ENCODE measurements at regions not wholly inside any gene's neighbourhood (a gene's known extent, or its start where the extent isn't known, plus 50 kb on each side); places are given as distances from the start of the nearest gene placed in this dataset.
"Not testable (repeated sequence)": the region's sequence is repeated elsewhere in the genome, so short reads cannot be mapped to it uniquely, and the experiment has no call there.

GRCh38 chr9:63335286-63335685, 1949.7 kb downstream of the FOXD4L5 start:
- H3K9ac ChIP-seq (ENCODE audit: low read length); H3K27ac ChIP-seq (ENCODE audit: low read depth, low read length); H3K9me3 ChIP-seq (ENCODE audit: control insufficient read depth, insufficient read depth, low read depth, low read length); H3K4me3 ChIP-seq (ENCODE audit: low read depth, low read length); H3K36me3 ChIP-seq (ENCODE audit: control insufficient read depth, insufficient read depth, low read length); H3K4me1 ChIP-seq (ENCODE audit: control insufficient read depth, insufficient read depth, low read length): not testable (repeated sequence)
- peaks cover 13% of the 10 kb centered on the region for H3K27me3 ChIP-seq (ENCODE audit: control insufficient read depth, insufficient read depth, low read length)

DNA sequence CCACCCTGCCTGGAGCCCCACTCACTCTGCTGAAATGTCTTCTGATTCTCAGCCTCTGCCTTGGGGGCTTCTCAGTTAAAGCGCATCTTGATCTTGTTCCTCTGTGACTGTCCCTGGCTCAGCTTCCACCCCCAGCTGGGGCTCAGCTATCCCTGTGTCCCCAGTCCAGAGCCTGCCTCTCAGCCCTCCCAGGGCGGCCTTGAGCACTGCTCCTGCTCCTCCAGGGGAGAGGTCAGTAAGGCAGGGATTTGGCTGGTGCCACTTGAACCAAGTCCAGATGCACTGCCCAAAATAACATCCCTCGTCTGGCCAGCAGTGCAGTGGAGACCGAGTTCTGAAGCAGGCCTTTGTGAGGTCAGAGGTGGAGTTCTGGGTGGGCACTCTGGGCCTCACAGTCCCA, 1950.8 kb downstream of the FOXD4L5 start:
- not testable (repeated sequence) for H3K4me3 ChIP-seq (ENCODE audit: low read depth, low read length); H3K4me1 ChIP-seq (ENCODE audit: control insufficient read depth, insufficient read depth, low read length); H3K27ac ChIP-seq (ENCODE audit: low read depth, low read length); H3K9ac ChIP-seq (ENCODE audit: low read length); H3K9me3 ChIP-seq (ENCODE audit: control insufficient read depth, insufficient read depth, low read depth, low read length); H3K36me3 ChIP-seq (ENCODE audit: control insufficient read depth, insufficient read depth, low read length)
- H3K27me3 ChIP-seq (ENCODE audit: control insufficient read depth, insufficient read depth, low read length), result peaks cover 19% of the 10 kb centered on the region

DNA sequence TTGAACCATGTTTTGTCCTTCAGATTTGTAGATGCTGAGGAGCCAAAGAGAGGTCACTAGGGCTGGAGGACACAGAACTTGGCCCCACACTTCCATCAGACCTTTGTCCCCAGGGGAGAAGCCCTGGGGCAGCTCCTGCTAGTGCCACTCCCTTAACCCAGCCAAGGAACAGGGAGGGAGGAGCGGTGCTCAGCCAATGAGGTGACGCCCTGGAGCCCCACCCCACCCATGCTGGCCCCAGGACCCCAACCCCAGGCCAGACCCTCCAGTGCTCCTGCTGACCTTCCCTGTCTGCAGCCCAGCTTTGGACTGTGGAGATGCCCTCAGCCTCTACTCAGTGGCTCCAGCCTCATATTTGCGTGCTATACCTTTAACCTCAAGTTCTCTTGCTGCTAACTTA, 1951.9 kb downstream of the FOXD4L5 start:
- H3K36me3 ChIP-seq (ENCODE audit: control insufficient read depth, insufficient read depth, low read length); H3K4me1 ChIP-seq (ENCODE audit: control insufficient read depth, insufficient read depth, low read length); H3K27ac ChIP-seq (ENCODE audit: low read depth, low read length); H3K4me3 ChIP-seq (ENCODE audit: low read depth, low read length); H3K9ac ChIP-seq (ENCODE audit: low read length); H3K9me3 ChIP-seq (ENCODE audit: control insufficient read depth, insufficient read depth, low read depth, low read length): not testable (repeated sequence)
- peaks cover 16% of the 10 kb centered on the region for H3K27me3 ChIP-seq (ENCODE audit: control insufficient read depth, insufficient read depth, low read length)

DNA sequence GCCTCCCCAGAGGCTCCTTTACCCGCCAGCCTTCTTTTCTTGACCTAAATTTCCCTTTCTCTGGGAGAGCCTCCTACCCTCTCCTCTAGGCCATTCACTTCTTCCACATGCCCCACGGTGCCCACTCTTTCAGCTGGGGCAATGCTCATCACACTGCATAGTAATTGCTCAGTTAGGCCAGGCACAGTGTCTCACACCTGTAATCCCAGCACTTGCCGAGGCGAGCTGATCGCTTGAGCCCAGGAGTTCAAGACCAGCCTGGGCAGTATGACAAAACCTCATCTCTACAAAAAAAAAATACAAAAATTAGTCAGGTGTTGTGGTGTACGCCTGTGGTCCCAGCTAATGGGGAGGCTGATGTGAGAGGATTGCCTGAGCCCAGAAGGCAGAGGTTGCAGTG, 1956.7 kb downstream of the FOXD4L5 start:
- H3K4me3 ChIP-seq (ENCODE audit: low read depth, low read length); H3K9ac ChIP-seq (ENCODE audit: low read length); H3K4me1 ChIP-seq (ENCODE audit: control insufficient read depth, insufficient read depth, low read length); H3K36me3 ChIP-seq (ENCODE audit: control insufficient read depth, insufficient read depth, low read length); H3K27ac ChIP-seq (ENCODE audit: low read depth, low read length); H3K9me3 ChIP-seq (ENCODE audit: control insufficient read depth, insufficient read depth, low read depth, low read length): not testable (repeated sequence)
- H3K27me3 ChIP-seq (ENCODE audit: control insufficient read depth, insufficient read depth, low read length), result peaks cover 25% of the 10 kb centered on the region

DNA sequence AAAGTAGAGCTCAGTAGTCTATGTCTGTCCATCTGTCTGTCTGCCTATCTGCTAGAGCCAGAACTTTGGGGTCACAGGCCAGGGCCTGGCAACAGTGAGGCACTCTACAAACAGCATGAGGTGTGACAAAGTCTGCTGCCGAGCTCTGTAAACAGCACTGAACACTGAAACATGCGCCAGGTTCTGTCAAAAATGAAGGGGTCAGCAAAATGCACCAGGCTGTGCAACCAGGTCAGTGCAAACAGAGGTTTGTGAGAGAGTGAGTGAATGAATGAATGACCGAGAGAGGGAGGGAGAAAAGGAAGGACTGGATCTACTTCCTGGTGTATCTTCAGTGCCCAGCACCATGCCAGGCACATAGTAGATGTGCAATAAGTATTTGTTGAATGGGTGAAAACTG, 1957.8 kb downstream of the FOXD4L5 start:
- peaks cover 23% of the 10 kb centered on the region for H3K27me3 ChIP-seq (ENCODE audit: control insufficient read depth, insufficient read depth, low read length)
- not testable (repeated sequence) for H3K4me1 ChIP-seq (ENCODE audit: control insufficient read depth, insufficient read depth, low read length); H3K9ac ChIP-seq (ENCODE audit: low read length); H3K4me3 ChIP-seq (ENCODE audit: low read depth, low read length); H3K36me3 ChIP-seq (ENCODE audit: control insufficient read depth, insufficient read depth, low read length); H3K27ac ChIP-seq (ENCODE audit: low read depth, low read length); H3K9me3 ChIP-seq (ENCODE audit: control insufficient read depth, insufficient read depth, low read depth, low read length)

DNA sequence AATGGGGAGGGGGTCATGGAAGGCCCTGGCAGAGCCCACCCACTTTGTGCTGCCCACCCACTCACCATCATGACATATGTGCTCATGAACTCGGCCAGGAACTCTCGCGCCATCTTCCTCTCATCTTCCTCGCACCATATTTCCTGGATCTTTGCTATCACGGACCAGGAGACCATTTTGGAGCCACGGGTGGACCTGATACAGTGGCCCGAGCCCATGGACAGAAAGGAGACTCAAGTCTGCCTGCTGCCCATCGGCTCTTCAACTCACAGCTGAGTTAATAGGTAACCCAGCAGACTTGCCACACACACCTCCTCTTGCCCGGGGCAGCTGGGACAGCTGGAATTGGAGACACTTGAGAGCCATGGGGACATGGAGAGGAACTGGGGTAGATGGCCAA, 1958.3 kb downstream of the FOXD4L5 start:
- H3K4me3 ChIP-seq (ENCODE audit: low read depth, low read length); H3K9me3 ChIP-seq (ENCODE audit: control insufficient read depth, insufficient read depth, low read depth, low read length): not testable (repeated sequence)
- peaks cover 23% of the 10 kb centered on the region for H3K27me3 ChIP-seq (ENCODE audit: control insufficient read depth, insufficient read depth, low read length)

GRCh38 chr9:63325696-63326095, 1959.3 kb downstream of the FOXD4L5 start:
- not testable (repeated sequence) for H3K9ac ChIP-seq (ENCODE audit: low read length); H3K4me1 ChIP-seq (ENCODE audit: control insufficient read depth, insufficient read depth, low read length); H3K4me3 ChIP-seq (ENCODE audit: low read depth, low read length); H3K27ac ChIP-seq (ENCODE audit: low read depth, low read length); H3K9me3 ChIP-seq (ENCODE audit: control insufficient read depth, insufficient read depth, low read depth, low read length); H3K36me3 ChIP-seq (ENCODE audit: control insufficient read depth, insufficient read depth, low read length)
- peaks cover 25% of the 10 kb centered on the region for H3K27me3 ChIP-seq (ENCODE audit: control insufficient read depth, insufficient read depth, low read length)

More for the DNA sequence above, 1958.3 kb downstream of the FOXD4L5 start:
- not testable (repeated sequence) for H3K27ac ChIP-seq (ENCODE audit: low read depth, low read length); H3K36me3 ChIP-seq (ENCODE audit: control insufficient read depth, insufficient read depth, low read length); H3K9ac ChIP-seq (ENCODE audit: low read length); H3K4me1 ChIP-seq (ENCODE audit: control insufficient read depth, insufficient read depth, low read length)

DNA sequence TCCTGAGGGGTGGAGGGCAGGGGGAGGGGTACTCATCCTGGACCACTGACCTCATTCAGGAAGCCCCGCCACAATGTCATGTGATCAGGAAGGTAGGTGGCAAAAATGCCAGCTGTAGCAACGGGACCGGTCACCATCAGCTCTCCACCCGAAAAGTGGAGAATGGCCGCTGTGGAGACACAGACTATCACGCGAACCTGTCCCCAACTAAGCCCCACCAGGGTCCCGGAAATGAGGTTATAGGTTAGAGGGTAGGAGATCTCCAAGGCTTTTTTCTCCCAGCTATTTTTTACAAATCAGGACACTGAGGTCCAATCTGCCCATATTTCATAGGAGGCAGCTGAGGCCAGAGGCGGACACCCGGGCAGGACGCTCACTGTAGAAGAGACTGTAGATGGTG, 1966.9 kb downstream of the FOXD4L5 start:
- not testable (repeated sequence) for H3K9me3 ChIP-seq (ENCODE audit: control insufficient read depth, insufficient read depth, low read depth, low read length); H3K4me3 ChIP-seq (ENCODE audit: low read depth, low read length); H3K4me1 ChIP-seq (ENCODE audit: control insufficient read depth, insufficient read depth, low read length); H3K36me3 ChIP-seq (ENCODE audit: control insufficient read depth, insufficient read depth, low read length); H3K9ac ChIP-seq (ENCODE audit: low read length); H3K27ac ChIP-seq (ENCODE audit: low read depth, low read length)
- peaks cover 23% of the 10 kb centered on the region for H3K27me3 ChIP-seq (ENCODE audit: control insufficient read depth, insufficient read depth, low read length)

DNA sequence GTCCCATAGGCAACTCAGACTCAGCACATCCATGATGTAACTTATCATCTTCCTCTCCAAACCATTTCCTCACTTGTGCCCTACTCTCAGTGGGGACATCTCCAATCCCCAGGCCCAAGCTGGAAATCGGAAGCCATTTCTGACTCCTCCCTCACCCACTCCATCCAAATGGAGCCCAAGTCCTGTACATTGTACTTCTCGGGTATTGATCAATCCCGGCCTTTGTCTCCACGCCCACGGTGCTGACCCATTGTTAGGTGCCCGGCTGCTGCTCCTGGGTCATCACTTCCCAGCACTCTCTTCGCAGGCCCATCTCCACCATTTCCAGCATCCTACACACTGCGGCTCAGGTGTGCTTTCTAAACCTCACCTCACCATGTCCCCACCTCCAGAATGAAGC, 1969.6 kb downstream of the FOXD4L5 start:
- not testable (repeated sequence) for H3K9me3 ChIP-seq (ENCODE audit: control insufficient read depth, insufficient read depth, low read depth, low read length); H3K27ac ChIP-seq (ENCODE audit: low read depth, low read length); H3K4me3 ChIP-seq (ENCODE audit: low read depth, low read length); H3K36me3 ChIP-seq (ENCODE audit: control insufficient read depth, insufficient read depth, low read length); H3K9ac ChIP-seq (ENCODE audit: low read length); H3K4me1 ChIP-seq (ENCODE audit: control insufficient read depth, insufficient read depth, low read length)
- H3K27me3 ChIP-seq (ENCODE audit: control insufficient read depth, insufficient read depth, low read length), result peaks cover 20% of the 10 kb centered on the region

- H3K36me3 ChIP-seq (ENCODE audit: control insufficient read depth, insufficient read depth, low read length); H3K9ac ChIP-seq (ENCODE audit: low read length); H3K27me3 ChIP-seq (ENCODE audit: control insufficient read depth, insufficient read depth, low read length): not testable (repeated sequence)
Measured at GRCh38 chr9:63296848-63297247, 1988.2 kb downstream of the FOXD4L5 start.

GRCh38 chr9:63296366-63296765, 1988.6 kb downstream of the FOXD4L5 start:
- H3K4me3 ChIP-seq (ENCODE audit: low read depth, low read length); H3K36me3 ChIP-seq (ENCODE audit: control insufficient read depth, insufficient read depth, low read length); H3K27me3 ChIP-seq (ENCODE audit: control insufficient read depth, insufficient read depth, low read length); H3K9me3 ChIP-seq (ENCODE audit: control insufficient read depth, insufficient read depth, low read depth, low read length); H3K27ac ChIP-seq (ENCODE audit: low read depth, low read length); H3K9ac ChIP-seq (ENCODE audit: low read length); H3K4me1 ChIP-seq (ENCODE audit: control insufficient read depth, insufficient read depth, low read length): not testable (repeated sequence)

More at GRCh38 chr9:63296848-63297247, 1988.2 kb downstream of the FOXD4L5 start:
- not testable (repeated sequence) for H3K9me3 ChIP-seq (ENCODE audit: control insufficient read depth, insufficient read depth, low read depth, low read length); H3K27ac ChIP-seq (ENCODE audit: low read depth, low read length); H3K4me1 ChIP-seq (ENCODE audit: control insufficient read depth, insufficient read depth, low read length); H3K4me3 ChIP-seq (ENCODE audit: low read depth, low read length)

DNA sequence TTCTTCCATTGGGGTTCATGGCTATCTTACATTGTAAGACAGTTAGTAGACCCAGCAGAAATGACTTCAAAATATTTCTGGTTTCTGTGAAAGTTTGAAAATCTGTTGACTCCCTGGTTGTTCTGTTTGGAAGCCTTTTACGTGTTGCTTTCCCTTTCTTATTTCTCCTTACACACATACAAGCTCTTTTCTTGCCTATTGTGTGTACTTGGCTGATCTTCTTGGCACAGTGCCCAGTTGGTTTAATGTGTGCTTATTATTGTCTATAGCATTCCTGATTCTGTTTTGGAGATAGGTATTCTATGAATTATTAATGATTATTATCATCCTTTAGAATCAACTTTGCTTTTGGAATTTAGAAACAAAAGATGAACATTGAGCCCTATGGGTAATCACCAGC, 1995.0 kb downstream of the FOXD4L5 start:
- H3K9me3 ChIP-seq (ENCODE audit: control insufficient read depth, insufficient read depth, low read depth, low read length); H3K27me3 ChIP-seq (ENCODE audit: control insufficient read depth, insufficient read depth, low read length); H3K4me1 ChIP-seq (ENCODE audit: control insufficient read depth, insufficient read depth, low read length); H3K9ac ChIP-seq (ENCODE audit: low read length); H3K27ac ChIP-seq (ENCODE audit: low read depth, low read length); H3K36me3 ChIP-seq (ENCODE audit: control insufficient read depth, insufficient read depth, low read length); H3K4me3 ChIP-seq (ENCODE audit: low read depth, low read length): not testable (repeated sequence)

Data from HUES6 (cell line).